Tibial nerve (tissue), 4 donors: ENCODE measurements at regions not wholly inside any gene's neighbourhood (a gene's known extent, or its start where the extent isn't known, plus 50 kb on each side); places are given as distances from the start of the nearest gene placed in this dataset.
"Not testable (repeated sequence)": the region's sequence is repeated elsewhere in the genome, so short reads cannot be mapped to it uniquely, and the experiment has no call there.

Experiments used
- CTCF ChIP-seq, 5 experiments: fragments of 200-600 bp in 3 of 5; fragments of 450-650 bp in 2 of 5; sonication (generic) in 3 of 5; IDR thresholded peaks; one replicate each; pipeline ENCODE4 v1.5.1; 2016 to 2019; ENCODE audit warnings: antibody characterized with exemption in 5 of 5, mild to moderate bottlenecking in 3 of 5, moderate library complexity in 2 of 5
- EP300 ChIP-seq, 2 donors: sonication (generic); formaldehyde crosslinking; IDR thresholded peaks; one replicate each; pipeline ENCODE4 v1.6.1; 2017; ENCODE audit warnings: antibody characterized with exemption in 2 of 2, mild to moderate bottlenecking in 1 of 2
- POLR2A ChIP-seq, 2 donors: fragments of 450-650 bp; IDR thresholded peaks; one replicate each; pipeline ENCODE4 v1.6.1; 2017; ENCODE audit warnings: antibody characterized with exemption in 2 of 2, mild to moderate bottlenecking in 2 of 2, moderate library complexity in 2 of 2

DNA sequence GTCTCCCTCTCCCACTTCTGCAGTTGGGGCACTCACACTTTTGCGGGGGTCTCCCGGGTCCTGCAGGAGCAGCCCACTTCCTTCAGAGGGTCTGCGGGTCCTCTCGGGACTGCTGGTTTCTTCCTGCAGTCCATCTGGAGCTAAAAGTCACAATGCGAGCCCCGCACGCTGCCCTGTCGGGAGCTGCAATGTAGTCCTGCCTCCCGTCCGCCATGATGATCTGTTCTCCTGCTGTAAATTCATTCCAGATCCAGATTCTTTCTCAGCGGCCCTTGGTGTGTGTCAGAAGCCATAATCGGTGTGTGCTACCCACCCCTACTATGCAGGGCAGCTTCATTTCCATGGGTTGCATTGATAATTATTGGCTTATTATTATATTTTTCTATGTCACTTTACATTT is 323.0 kb upstream of the ZFP42 start:
- not testable (repeated sequence) for TF ChIP-seq CTCF, POLR2A, EP300 (IDR thresholded peaks at IDR 0.05)
